ENCODE measurements at regions not wholly inside any gene's neighbourhood (a gene's known extent, or its start where the extent isn't known, plus 50 kb on each side); places are given as distances from the start of the nearest gene placed in this dataset.

DNA sequence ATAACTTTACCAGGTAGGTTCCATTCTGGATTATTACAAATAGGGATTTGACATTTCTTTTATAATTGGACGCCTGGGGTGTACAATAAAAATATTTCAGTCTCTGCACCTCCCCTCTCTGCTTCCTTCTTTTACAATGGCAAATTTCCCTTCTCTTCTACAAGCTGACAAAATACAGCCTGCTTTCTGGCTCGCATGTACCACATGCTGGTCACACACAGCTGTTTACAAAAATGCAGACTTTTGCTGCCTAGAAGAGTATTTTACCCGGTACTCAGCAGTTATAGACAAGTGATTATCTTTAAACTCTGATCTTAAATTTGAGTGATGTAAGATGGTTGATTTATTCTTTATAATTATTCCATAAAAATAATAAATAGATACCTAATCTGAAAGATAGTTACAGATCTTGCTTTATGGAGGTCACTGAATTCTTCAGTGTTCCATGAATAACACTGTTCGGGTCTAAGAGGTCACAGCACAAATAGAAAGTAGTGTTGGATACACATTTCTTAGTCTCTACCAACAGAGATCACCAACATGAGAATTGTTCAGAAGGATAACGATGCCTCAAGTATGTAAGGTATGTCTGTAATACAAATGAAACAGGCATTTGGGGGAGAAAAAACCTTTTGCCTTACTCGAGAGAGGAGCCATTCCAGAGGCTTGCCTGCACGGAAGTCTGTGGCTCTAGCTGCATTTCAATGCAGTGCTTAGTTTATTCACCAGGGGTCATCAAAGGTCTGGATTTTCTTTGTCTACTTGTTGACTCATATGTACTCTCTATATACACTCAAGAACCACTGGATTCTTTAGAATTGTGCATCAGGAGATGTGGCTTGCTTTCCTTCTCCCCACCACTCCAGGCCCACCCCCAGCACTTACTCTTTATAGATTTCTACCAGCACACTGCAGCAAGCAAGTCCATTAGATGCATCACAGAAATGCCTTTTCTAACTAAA is 206.6 kb upstream of the RFX3 start:
- peak; percentile 86 for DNase-seq (ENCODE audit: low spot score)

DNA sequence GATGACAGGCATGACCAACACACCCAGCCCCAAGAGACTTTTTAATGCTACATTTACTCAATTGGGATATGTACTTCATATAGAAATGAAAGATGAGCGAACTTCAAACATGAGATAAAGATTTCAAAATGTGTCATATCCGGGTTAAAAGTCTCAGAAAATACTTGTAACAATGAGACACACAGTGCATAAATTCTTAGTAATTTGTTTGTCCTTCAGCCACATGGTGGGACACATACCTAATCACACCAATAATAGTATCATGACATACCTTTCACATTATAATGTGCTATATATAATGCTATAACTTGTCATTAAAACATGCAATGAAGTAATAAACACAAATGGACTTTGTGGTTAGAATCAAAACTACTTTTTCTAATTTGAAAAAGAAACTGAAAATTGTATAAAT is 204.7 kb upstream of the RFX3 start:
- no peak for DNase-seq (ENCODE audit: low spot score)

DNA sequence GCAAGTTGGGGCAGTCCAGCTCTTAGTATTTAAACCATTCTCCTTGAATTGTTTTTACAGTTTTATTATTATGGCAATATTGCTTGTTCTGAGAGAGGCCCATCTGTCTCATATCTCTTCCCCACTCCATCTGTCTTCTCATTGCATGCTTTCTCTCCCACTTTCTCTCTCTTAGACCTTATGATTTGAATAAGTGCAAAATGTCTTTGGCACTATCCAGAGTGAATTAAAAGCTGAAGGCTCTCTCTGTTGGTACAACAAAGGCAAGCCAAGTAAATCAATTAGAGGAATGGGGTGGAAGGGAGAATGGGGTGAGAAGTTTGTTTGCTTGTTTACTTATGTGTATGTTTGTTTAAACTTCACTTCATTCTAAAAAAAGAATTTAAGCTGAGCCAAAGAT is 195.3 kb upstream of the RFX3 start:
- DNase-seq (ENCODE audit: low spot score) = no peak

DNA sequence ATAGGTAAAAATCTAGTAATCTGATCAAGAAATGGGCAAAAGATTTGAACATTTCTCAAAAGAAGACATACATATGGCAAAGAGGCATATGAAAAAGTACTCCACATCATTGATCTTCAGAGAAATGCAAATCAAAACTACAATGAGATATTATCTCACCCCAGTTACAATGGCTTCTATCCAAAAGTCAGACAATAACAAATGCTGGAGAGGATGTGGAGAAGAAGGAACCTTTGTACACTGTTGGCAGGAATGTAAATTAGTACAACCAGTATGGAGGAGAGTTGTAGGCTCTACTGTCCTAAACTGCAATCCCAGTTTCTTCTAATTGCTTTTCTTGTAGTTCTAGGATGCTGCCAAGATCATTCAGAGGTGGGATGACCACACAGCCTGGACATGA is 193.5 kb upstream of the RFX3 start:
- DNase-seq (ENCODE audit: low spot score) = no peak

DNA sequence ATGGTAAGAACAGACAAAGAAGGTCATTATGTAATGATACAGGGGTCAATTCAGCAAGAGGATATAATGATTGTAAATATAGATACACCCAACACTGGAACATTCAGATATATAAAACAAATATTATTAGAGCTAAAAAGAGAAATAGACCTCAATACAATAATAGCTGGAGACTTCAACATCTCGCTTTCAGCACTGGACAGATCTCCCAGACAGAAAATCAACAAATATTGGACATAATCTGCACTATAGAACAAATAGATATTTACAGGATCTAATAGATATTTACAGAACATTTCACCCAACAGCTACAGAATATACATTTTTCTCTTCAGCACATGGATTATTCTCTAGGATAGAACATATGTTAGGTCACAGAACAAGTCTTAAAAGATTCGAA is 190.6 kb upstream of the RFX3 start:
- no peak for DNase-seq (ENCODE audit: low spot score)

DNA sequence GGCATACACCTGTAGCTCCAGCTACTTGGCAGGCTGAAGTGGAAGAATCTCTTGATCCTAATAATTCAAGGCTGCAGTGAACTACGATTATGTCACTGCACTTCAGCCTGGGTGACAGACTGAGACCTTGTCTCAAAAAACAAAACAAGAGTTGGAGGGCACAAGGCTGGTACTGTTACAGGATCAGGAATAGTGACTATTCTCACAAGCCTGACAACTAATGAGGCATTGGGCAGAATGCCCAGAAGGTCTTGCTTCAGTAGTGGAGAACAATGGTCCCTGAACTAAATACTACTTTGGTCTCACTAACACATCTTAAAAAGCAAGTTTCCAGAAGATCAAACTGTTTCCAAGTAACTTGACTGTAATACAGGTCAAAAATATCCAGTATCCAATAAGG is 182.9 kb upstream of the RFX3 start:
- DNase-seq (ENCODE audit: low spot score) = no peak

DNA sequence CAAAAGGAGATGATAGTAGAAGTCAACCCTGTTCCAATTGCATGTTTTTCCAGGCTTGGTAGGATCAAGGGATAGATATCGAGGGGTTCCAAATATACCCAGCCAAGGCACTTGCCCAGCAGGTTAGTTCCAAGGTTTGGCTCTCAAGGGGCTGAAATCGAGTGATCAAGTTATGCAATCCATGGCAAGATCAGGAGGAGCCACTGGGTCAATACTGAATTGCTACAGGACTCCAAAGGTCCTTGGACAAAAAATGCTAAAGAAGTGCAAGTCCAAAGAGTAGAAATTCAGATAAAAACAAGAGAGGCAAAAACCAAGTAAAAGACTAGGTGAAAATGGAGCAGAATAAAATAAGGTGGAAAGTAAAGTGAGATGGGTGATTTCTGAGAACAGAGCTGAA is 179.1 kb upstream of the RFX3 start:
- no peak for DNase-seq (ENCODE audit: low spot score)

DNA sequence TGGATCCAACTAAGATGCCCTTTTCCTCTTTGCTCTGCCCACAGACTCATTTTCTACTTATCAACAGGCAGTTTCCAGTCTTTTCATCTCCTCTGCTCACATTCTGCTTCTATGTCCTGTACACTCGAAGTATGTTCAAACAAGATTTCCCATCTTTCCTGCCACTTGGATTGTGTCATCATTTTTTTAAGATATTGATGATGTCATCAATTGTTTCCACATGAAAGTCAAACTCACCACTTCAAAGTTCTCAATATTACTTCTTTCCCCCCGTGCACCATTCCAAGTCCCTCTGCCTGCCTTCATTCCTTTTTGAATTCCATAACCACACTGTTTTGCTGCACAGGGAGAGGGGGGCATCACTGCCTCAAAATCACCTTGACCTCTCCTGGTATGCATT is 175.0 kb upstream of the RFX3 start:
- no peak for DNase-seq (ENCODE audit: low spot score)

DNA sequence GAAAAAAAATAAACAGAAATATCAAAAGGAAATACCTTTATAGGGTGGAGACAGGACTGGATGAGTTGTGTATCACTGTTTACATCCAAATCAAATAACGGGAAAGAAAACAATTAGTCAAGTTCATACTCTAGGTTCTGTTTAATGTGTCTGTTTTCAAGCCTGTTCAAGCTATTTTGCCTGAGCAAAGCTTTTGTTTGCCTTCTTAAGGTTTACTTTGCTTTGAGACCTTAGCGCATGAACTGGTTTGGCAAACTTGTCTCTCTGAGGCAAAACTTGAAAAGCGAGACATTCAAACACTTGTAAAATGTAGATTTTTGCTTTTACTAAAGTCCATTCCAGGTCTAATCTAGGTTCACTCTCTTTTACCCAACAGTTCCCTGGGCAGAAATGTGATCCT is 174.1 kb upstream of the RFX3 start:
- DNase-seq (ENCODE audit: low spot score) = no peak

DNA sequence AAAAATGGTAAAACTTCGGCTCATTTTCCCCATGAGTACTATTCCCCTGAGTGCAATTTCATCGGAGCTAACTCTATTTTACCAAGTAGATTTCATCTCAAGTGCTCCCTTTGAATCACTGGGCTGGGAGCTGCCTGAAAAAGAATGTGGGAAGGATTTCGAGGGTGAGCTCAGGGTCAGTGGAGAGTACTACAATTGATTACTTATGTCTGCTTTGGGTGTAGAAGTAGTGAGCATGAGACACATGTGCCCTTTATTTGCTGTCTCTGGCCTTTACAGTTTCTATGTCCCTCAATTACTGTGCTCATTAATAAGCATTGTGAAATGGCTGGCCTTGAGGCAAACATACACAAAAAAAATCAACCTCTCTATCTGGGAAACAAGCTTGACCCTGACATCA is 172.7 kb upstream of the RFX3 start:
- no peak for DNase-seq (ENCODE audit: low spot score)

DNA sequence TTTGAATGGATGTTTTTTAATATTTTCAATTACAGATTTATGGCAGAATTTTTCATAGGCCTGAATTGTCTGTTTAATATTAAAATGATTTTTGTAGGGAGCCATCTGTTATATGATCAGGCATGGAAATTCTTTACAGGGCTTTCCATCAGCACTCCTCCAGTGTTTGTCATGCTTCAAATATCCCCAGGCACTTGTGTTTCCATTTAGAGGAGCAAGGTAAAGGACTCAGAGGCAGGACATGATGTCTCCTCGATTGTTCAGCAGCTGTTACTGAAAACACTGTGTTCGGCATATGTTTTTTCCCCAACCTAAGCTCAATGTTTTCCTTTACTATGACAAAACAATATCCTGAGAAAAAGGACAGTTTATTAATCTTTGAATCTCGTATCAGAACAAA is 172.3 kb upstream of the RFX3 start:
- no peak for DNase-seq (ENCODE audit: low spot score)

DNA sequence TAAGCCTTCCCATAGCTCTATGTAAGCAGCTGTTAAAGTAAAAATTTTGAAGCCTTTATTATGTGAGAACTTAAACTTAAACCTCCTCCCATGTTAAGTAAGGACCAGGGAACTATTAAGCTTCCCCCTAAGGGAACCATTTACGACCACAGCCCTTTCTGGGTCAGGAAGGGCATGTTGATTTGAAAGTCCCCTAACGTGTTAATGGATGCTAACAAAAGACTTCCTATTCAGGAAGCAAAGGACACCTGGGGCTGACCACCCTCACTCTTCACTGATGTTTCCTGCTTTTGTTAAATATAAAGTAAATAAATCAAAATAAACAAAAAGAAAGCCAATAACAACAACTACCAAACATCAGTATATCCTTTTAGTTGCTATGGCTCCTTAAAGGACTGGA is 170.6 kb upstream of the RFX3 start:
- DNase-seq (ENCODE audit: low spot score) = no peak

DNA sequence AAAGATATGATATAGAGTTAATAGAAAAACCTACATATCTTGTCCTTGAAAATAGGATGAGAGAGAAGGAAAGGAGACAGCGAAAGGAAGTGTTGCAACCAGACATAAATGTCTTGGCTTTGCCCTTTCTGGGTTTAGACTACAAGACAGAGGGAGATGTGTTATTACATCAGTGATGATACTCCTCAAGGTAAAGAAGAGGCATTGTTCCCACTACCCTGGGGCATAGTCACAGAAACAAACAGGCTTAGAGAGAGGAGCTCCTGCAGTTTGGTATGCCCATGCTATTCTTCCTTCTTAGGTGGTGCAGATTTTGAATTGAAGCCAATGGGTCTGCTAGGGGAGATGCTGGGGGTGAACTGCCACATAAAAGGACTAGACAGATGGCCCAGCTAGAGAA is 166.8 kb upstream of the RFX3 start:
- DNase-seq (ENCODE audit: low spot score) = no peak

DNA sequence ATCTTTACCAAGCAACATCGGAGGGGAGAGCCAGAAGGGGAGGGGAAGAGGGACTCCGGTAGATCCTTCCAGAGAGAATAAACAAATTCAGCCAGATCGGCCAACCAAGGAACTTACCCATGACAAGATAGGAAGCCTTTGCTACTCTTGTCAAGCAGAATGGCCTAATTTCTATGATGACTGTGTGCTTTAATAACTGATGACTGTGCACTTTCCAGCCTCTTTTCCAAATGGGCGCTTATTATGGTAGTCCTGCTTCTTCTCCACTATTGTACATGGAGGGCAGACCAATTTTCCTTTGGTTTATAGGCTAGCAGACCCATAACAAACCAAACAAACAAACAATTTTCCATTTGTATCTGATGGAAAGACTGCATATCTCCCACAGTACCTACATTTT is 163.8 kb upstream of the RFX3 start:
- DNase-seq (ENCODE audit: low spot score) = no peak

DNA sequence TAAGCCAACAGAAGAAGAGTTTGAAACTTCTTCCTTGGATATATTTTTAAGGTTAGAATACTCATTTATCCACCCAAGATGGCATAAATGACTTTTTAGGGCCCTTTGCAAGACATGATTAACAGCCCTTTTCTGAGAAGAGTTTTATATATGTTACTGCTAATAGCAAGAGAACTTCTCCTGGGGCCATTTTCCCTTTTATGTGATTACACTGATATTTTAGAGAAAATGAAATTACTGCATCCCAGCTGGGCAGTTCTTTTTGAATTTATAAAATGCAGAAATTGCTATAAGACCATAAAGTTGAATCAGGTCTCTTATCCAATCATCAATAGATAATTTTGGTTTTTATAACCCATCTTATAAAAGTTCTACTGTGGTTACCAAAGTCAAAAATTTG is 161.3 kb upstream of the RFX3 start:
- no peak for DNase-seq (ENCODE audit: low spot score)

DNA sequence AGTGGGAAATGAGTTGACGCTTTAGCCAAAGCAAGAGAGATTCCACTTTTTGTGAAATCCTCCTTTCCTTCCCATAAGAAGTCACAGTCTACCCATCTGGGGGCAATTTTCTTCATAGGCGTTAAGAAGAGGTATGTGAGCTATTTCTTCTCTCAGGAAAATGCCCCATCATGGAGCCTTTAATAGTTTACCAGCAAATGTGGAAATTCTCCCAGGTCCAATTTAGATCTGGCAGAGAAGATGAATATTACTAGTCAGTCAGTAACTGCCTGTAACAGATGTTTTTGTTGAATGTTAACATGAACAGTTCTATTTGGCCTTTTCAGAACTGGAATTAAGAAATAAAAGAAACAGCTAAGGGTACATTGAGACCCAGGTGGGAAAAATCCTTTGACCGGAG is 156.4 kb upstream of the RFX3 start:
- no peak for DNase-seq (ENCODE audit: low spot score)

DNA sequence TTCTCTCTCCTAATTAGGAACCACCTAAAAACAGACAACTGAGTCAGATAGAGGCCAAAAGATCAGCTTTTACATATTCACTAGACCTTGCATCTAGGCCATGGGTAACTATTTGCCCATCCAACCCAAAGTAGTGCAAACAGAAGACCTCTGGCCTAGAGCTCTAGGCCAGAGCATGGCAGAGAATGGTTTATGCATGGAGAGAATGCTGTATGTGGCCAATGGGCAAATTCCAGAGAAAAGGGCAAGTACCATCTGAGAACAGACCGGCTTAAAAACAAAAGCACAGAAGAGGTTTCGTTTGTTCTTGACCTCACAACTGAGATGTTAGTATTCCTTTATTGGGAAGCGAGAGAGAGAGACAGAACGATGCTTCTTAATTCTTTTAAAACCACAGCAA is 151.7 kb upstream of the RFX3 start:
- DNase-seq (ENCODE audit: low spot score) = no peak

DNA sequence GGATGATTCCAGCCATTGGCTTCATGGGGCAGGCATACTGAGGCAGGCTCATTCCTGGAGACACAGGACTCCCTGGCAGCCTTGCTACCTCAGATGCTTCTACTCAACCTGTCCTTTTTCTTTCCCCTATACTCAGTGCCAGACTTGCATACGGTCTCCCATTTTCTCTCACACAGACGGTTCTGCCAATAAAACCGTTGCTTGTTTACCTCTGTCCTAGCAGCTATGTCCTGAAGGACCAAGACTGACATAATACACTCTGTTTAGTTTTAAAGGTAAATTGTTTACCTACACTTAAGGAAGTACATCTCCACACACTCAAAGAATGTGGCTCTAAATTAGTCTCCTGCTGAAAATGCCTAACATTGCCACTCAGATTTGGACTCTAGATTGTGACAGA is 151.0 kb upstream of the RFX3 start:
- no peak for DNase-seq (ENCODE audit: low spot score)

DNA sequence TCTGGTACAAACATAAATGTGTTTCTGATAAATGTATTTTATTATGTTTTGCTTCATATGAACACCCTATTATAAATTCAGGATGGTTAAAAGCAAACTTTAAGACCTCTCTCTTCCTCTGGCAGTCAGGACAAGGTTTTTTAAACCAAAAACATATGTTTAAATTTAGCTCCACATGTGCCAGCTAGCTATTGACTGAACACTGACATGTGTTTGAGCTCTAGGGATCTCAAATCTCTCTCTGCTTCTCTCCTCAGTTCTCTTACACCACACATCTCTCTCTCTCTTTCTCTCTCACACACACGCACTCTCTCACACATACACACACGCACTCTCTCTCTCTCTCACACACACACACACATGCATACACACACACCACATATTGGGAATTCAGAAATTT is 150.1 kb upstream of the RFX3 start:
- no peak for DNase-seq (ENCODE audit: low spot score)

DNA sequence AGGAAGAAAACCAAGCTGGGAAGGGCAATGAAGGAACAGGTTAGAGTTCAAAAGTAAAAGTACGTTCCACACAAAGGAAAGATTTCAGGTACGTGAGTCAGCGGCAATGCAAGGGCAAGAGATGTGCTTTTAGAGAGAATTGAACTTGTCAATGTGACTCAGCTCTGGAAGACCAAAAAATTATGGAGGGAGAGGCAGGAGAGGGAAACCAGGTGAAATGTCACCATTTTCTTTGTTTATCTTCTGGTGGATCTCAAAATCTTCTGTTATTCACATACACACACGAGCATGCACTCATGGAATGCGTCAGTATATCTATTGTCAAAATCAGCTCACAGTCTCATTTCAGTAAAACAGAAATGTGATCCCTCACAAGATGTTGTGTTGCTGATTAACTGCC is 148.8 kb upstream of the RFX3 start:
- DNase-seq (ENCODE audit: low spot score) = no peak

DNA sequence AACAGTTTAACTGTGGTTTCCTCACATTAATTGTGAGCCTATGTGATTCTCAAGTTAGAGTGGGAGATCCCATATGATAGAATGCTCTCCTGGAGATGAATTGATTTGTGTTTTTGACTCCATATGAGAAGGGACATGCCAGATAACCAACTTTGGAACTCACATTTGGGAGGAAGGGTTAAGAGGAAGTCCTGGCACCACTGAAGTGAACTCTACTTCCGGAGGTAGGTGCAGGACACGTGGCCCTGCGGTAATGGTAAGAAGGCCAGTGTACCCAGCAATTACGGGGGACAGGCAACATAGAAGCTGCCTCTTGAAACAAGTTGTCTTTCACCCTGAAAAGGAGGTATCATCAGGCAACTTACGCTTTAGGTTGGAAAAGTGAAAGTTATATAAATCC is 146.6 kb upstream of the RFX3 start:
- no peak for DNase-seq (ENCODE audit: low spot score)

DNA sequence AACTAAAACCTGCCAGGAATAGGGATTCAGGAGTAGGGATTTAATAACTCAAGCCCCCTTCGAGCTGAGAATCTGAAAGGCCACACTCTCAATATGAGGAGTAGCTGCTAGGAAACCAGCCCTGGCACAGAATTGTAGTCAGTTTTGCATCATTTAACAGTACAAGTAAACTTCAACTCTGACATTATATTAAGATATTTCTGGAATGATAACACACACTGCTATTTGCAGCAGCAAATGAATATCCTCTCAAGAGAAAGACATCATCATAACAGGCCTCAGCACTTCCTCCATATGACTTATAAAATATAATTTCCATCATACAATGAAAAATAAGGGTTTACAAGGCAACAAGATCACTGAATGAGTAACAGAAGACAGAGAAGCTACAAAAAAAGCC is 138.2 kb upstream of the RFX3 start:
- DNase-seq (ENCODE audit: low spot score) = no peak

DNA sequence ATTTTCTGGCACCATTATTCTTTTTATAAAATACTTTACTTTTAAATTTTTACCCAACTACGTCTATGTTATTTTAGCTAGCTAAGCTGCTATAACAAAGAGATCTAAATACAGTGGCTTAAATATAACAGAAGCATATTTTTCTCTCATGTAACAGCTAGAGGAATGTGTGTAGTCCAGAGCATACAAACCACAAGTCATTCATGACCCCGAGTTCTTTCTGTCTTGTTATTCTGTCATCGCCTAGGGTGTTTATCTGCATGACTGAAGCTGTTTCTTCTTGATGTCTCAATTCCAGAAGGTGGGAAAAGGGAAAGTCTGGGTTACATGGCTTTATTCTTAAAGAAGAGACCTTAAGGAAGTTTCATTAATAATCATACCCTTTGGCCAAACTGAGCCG is 136.9 kb upstream of the RFX3 start:
- DNase-seq (ENCODE audit: low spot score) = no peak

DNA sequence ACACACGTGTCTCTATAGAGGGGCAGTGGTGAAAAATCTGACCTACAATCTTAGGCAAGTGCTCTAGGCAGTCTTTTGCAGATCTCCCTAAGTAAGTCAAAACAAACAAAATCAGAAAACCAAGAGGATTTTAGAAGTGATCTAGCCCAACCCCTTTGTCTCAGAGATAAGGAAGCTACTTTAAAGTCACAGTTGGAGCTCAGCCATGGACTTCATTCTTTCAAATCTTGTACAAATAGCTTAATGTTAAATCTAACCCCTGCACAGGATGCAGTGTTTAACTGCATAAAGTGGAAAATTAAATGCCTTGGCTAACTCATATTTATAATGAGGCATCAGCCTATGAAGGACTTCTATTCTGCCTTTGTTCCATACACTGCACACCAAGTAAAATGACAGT is 135.1 kb upstream of the RFX3 start:
- DNase-seq (ENCODE audit: low spot score) = no peak
